CD4-positive, alpha-beta T cell treated with Interleukin-15 for 1 hour (primary cell): ENCODE measurements at regions not wholly inside any gene's neighbourhood (a gene's known extent, or its start where the extent isn't known, plus 50 kb on each side); places are given as distances from the start of the nearest gene placed in this dataset.
"Not testable (repeated sequence)": the region's sequence is repeated elsewhere in the genome, so short reads cannot be mapped to it uniquely, and the experiment has no call there.

ENCODE experiments used
- DNase-seq: peaks from one replicate; pipeline ENCODE4 v3.0.0-alpha.2; 2020

DNA sequence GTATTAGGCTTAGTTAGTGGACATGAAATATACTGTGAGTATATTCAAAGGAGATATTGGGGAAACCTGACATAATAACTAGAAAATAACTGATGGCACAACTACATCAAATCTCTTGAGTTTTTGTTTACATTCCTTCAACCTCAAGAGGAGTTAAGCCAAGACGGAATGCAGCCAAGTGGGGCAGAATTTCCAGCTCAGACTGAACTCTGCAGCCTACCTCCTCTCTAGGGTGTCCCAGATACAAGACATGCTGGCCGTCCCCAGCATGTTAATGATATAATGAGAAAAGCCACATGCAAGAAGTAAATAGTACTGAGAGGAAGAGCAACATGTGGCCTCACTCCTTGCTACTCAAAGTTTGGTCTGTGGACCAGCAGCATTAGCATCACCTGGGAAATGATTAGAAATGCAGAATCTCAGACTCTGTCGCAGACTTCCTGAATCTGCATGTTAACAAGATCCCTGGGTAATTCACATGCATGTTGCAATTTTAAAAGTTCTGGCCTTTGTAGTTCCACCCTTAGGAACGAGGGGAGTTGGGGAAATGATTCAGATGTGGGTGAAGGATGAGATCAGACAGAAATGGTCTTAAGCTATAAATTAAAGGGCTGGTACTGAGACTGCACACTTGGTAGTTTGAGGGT, 118.4 kb upstream of the CACUL1 start:
- DNase-seq: no peak

- DNase-seq: no peak
Measured at GRCh38 chr10:118873738-118874105, 119.0 kb upstream of the CACUL1 start.

GRCh38 chr10:118874171-118874570, 119.4 kb upstream of the CACUL1 start:
- no peak for DNase-seq

DNA sequence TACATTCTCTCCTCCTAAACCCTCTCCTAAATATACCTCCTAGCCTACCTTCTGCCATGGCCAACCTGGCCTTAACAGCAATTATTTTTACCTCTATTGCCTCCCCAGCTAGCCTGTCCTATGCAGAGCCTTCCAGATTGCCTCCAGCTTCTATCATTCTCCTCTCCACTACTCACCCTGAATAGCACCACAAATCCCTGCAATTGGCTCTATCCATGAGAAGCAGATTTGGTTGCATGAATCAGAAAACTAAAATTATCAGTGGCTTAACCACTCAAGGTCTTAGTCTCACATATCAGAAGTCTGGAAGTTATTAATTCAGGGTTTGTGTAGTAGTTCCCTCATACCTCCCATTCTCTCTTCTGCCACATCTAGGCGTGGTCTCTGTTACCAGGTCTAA, 120.3 kb upstream of the CACUL1 start:
- DNase-seq: no peak

- no peak for DNase-seq
Measured at GRCh38 chr10:118882741-118883140, 128.0 kb upstream of the CACUL1 start.

GRCh38 chr10:118892255-118892654, 137.3 kb upstream of the NANOS1 start:
- no peak for DNase-seq

DNA sequence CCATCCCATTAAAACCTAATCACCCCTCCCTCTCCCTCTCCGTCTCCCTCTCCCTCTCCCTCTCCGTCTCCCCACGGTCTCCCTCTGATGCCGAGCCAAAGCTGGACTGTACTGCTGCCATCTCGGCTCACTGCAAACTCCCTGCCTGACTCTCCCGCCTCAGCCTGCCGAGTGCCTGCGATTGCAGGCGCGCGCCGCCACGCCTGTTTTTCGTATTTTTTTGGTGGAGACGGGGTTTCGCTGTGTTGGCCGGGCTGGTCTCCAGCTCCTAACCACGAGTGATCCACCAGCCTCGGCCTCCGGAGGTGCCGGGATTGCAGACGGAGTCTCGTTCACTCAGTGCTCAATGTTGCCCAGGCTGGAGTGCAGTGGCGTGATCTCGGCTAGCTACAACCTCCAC, 134.6 kb upstream of the NANOS1 start:
- DNase-seq: not testable (repeated sequence)

GRCh38 chr10:118900617-118901016, 128.9 kb upstream of the NANOS1 start:
- no peak for DNase-seq

GRCh38 chr10:118901380-118901779, 128.1 kb upstream of the NANOS1 start:
- DNase-seq: no peak

DNA sequence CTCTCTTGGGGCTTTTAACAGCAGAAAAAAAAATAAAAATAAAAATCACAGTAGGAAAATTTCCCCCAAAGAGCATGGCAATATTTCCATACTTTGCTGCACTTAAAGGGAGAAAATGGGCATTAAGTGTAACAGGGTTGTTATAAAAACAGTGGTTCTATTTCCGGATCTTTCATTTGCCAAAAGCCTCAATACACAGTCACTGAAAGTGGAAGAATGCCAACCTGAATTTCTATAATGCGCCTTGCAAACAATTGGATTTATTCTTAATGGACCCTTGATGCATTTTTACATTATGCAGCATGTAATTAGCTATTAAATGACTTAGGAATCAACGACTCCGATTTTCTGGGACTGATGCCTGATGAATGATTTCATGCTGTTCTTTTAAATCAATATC, 127.6 kb upstream of the NANOS1 start:
- no peak for DNase-seq

- not testable (repeated sequence) for DNase-seq
Measured at GRCh38 chr10:118902656-118903055, 126.9 kb upstream of the NANOS1 start.

DNA sequence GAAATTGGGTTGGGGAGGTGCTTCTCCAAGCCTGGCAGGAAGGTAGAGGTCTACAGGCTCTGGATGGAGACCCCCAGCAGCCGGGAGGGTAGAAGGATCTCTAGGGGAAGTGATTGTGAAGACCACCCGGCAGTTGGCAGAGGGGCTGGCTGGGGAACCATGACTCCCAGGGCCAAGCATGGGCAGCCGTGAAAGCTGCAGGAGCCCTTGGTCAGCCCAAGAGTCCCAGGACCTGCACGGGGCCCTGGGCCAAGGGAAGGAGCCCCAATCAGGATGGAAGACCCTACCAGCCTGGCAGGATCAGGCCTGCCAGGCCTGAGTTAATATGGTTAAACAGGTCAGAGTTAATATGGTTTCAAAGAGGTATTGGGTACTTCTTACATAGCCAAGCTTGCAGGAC, 126.3 kb upstream of the NANOS1 start:
- no peak for DNase-seq

- no peak for DNase-seq
Measured at GRCh38 chr10:118903691-118904090, 125.8 kb upstream of the NANOS1 start.

DNA sequence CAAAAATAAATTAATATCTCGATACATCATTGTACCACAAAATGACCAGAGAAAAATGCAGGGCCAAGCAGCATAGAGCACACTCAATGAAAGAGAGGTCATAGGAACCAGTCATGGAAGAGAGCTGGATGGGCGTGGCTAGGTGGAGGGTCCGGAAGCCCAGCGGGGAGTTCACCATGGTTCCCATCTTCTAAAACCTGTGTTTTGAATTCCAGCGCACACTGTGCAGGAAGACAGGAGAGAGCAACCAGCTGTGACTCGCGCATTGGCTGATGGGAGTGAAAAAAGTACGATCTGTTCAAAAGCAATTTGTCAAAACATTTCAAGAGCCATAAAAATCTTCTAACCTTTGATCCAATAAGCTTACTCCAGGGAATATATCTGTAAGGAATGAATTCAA, 125.2 kb upstream of the NANOS1 start:
- no peak for DNase-seq

DNA sequence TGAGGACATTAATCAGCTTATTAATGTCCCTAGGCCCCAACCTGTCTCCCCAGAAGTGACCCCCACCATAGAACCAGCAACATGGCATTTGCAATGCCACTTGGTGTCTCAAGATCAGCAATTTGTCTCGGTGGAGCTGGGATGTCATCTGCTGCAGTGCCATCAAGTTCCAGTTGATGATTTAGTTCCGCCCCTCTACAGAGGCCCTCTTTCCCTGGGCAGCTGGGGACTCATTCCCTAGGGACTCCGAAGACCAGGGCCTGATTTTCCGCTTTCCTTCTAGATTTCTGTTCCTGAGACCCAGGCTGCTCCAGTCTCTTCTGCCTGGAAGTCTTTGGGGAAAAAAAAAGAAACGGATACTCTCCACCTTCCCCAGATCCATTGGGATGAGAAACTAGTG, 122.5 kb upstream of the NANOS1 start:
- DNase-seq: no peak

DNA sequence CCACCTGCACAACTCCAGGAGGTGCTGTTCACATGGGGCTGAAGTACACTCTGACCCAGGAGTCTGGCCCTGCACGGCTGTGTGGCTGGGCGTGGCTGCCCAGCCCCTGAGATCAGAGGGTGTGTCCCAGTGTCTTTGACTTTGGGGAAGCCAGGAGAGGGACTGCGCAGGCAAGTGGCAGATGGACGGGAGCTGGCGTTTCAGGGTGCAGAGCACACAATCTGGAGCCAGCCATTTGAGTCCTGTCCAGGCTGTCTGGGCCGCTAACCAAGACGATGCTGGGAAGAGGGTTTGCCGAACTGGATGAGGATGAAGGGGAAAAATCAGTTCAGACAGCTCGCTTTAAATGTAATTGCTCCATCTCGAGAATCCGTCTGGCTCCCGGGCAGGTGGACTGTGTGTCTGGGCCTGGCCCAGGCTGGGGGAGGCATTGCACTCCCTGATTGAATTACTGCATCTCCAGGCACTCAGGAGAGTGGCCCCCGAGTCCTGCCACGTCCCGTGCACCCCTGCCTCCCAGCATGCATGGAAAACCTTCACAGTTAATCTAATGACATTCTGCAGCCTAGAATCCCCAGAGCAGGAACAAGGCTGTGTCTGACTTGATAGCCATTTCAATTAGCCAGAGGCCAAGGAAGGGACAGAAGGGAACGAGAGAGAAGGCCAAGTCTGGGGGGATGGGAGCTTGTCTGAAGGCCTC, 120.8 kb upstream of the NANOS1 start:
- DNase-seq: no peak

DNA sequence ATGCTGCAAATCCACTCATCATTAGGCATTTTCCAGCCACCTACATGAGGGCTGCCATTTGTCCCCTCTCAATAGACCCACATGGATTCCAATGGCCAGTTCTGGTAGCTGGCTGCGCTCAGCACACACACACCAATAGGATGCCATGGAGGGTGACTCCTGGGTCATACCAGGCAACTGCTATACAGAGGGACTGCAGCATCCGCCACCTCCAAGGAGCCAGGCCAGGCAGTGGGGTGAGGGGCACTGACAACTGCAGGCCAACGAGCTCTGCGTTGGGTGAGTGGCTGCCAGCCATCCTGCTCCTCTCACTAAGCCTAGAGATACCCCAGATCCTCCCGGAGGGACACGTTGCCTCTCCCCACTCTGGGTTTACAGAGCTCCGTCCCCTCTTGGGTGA, 118.8 kb upstream of the NANOS1 start:
- DNase-seq: no peak

DNA sequence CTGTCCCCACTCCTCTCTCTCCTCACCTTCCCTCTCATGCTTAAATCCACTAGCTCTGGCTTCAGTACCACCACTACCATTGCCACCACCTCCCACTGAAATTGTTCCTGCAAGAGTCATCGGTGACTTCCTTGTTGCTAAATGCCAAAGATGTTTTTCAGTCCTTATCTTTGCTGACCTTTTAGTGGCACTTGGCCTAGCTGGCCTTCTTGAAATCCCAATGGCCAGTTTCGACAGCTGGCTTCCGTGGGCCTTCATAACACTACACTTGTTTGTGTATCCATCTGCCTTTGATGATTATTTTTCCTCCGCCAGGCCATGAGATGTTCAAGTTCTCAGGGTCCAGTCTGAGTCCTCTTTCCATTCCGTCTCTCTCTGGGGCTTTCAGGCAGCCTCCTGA, 118.2 kb upstream of the NANOS1 start:
- DNase-seq: no peak

DNA sequence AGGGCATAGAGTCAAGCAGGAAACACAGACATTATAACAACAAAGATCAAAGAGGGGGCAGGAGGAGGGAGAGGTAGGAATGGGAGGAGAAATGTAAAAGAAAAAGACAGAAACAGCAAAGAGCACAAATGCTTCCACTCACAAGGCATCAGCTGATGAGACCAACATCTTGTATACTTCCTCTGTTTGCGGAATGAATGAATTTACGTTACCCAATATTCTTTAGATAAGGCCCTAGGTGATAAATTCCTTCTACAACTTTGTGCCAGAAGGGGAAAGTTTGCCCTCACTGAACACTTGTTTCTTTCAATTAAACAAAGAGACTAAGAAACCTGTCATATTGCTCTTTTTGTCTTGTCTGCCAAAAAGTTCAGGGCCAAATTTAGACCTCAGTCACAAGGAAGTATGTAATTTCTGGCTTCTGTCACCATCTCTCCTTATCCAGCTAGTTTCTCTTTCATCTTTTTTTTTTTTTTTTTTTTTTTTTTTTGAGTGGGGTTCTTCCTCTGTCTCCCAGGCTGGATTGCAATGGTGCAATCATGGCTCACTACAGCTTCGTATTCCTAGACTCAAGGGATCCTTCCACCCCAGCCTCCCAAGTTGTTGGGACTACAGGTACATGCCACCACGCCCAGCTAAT, 116.4 kb upstream of the NANOS1 start:
- no peak for DNase-seq

GRCh38 chr10:118913825-118914224, 115.7 kb upstream of the NANOS1 start:
- no peak for DNase-seq

- DNase-seq: no peak
Measured at GRCh38 chr10:118914629-118915028, 114.9 kb upstream of the NANOS1 start.

- no peak for DNase-seq
Measured at GRCh38 chr10:118915161-118915560, 114.4 kb upstream of the NANOS1 start.

DNA sequence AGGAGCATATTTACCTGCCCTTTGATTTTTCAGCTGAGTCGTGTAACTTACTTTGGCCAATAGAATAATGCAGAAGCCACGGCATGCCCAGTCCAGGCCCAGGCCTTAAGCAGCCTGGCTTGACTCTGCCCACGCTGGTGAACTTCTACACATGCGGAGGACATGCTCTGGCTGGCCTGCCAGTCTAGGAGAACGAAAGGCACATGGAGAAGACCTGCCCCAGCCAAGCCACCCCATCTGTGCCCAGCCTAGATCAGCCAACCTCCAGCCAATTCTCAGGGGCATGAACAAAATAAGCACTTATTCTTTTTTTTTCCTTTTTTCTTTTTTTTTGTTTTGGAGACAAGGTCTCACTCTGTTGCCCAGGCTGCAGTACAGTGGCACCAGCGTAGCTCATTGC, 112.7 kb upstream of the NANOS1 start:
- DNase-seq: no peak

DNA sequence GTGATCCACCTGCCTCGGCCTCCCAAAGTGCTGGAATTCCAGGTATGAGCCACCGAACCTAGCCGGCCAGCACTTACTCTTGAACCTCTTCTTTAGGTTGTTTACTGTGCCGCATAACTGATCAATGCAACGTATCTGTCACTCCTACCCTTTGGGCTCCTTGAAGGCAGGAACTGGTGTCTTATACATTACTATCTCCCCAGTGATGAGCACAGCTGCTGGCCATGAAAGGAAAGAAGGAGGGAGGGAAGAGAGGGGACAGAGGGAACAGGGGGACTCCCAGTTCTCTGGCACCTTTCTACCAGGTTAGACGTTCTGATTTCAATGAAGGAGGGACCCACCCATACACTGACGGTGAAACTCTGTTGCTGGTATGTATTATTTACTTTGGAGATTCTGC, 111.8 kb upstream of the NANOS1 start:
- DNase-seq: no peak

GRCh38 chr10:118918116-118918515, 111.4 kb upstream of the NANOS1 start:
- DNase-seq: no peak
